ENCODE measurements at regions not wholly inside any gene's neighbourhood (a gene's known extent, or its start where the extent isn't known, plus 50 kb on each side); places are given as distances from the start of the nearest gene placed in this dataset.
"Not testable (repeated sequence)": the region's sequence is repeated elsewhere in the genome, so short reads cannot be mapped to it uniquely, and the experiment has no call there.

DNA sequence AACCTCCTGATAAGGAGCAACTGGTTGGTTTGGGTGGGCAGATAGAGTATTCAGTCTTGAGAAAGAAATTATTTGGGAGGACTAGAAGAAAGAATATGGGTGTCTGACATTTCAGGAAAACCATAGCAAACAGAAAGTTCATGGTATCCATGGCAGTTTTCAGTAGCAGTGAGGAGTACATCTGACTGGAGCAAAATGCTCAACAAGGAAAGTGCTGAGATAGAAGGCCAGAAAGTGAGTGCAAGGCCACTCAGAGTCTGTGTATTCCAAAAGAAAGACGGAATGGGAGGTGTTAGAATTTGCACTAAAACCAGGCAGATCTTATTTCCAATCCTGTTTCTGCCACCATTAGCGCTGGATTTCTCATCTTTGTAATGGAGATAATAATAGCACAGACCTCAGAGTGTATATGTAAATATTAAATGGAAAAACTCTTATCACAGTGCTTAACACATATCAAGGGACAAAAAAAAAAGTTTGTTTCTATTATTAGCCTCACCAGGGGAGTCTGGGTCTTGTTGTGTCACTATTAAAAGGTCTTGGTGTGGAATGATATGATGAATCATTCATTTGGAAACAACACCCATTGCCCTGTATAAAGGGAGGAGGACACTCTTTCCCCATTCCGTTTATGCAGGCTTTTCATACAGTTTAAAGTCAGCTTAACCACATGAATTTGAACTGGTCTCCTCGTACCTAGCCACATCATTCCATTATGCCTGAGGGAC lies 349.8 kb downstream of the IPO8 start:
- DNase-seq (ENCODE audit: low read depth), result no peak

- DNase-seq (ENCODE audit: low read depth), result no peak
Measured at GRCh38 chr12:30330565-30330964, 365.1 kb downstream of the IPO8 start.

- DNase-seq (ENCODE audit: low read depth), result peak; percentile 20
Measured at GRCh38 chr12:30329281-30329680, 366.4 kb downstream of the IPO8 start.

- DNase-seq (ENCODE audit: low read depth), result peak; percentile 3
Measured at GRCh38 chr12:30323008-30323407, 372.7 kb downstream of the IPO8 start.

GRCh38 chr12:30320561-30320960 lies 375.1 kb downstream of the IPO8 start:
- DNase-seq (ENCODE audit: low read depth), result no peak

DNA sequence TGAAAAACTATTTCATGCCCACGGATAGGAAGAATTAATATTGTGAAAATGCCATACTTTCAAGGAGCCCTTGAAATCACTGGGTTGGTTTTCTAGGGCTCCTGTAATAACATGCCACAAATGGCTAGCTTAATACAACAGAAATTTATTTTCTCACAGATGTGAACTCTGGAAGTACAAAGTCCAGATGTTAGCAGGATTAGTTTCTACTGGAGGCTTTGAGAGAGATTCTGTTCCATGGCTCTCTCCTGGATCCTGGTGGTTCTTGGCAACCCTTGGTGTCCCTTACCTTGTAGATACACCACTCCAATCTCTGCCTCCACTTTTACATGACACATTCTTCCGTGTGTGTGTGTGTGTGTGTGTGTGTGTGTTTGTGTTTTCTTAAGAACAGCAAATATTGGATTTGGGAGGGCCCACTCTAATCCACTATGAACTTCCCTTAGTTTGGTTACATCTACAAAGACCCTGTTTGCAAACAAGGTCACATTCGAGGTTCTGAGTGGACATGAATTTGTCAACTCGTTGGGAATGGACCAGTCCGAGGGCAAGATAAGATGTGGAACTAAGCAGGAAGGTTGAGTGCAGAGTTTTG lies 381.1 kb downstream of the IPO8 start:
- no peak for DNase-seq (ENCODE audit: low read depth)

DNA sequence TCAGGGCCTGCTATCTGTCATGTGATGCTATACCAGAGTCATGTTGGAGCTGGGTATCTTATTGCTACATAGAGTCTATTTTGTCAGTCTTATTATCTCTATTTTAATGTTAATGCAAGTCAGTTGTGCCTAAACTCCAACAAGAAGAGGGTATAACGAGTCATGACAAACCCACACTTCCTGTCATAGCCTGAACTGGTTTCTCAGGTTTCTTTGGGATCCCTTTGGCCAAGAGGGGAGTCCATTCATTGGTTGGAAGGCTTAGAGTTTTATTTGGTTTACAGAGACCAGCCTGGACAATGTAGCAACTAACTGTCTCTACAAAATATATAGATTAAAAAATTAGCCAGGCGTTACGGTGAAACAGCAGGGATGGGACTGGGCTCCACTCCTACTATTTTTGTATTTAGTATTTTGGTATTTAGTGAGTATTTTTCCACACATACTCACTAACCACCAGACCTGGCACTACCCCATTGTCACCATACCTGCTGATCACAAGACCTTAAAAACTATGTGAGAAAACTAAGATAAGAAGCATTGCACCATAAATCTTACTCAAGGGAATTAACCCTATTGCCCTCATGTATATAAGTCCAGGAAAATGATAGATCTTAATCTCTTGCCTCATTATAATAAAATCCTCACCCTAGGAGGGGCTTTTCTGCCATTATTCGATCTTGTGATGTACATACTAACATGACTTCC lies 387.5 kb downstream of the IPO8 start:
- no peak for DNase-seq (ENCODE audit: low read depth)

GRCh38 chr12:30304528-30304927 lies 391.1 kb downstream of the IPO8 start:
- DNase-seq (ENCODE audit: low read depth), result no peak

DNA sequence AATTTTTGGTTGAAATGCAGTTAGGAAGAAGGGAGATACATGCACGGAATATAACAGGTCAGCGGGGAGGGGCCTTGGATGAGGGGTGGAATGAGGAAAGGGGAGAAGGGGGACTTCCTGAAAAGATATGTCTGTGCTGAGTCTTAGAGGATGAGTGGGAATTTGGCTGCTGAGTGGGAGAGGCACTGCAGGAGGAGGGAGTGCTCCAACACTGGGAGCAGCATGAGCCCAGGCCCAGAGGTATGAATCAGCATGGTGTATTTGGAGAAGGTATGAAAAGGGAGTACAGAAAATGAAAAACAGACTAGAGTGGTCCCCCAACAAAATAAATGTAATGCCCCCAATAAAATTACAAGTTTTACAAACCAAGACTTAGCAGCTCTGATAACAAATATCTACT lies 394.4 kb downstream of the IPO8 start:
- DNase-seq (ENCODE audit: low read depth), result no peak

- no peak for DNase-seq (ENCODE audit: low read depth)
Measured at GRCh38 chr12:30296486-30296885, 399.2 kb downstream of the IPO8 start.

DNA sequence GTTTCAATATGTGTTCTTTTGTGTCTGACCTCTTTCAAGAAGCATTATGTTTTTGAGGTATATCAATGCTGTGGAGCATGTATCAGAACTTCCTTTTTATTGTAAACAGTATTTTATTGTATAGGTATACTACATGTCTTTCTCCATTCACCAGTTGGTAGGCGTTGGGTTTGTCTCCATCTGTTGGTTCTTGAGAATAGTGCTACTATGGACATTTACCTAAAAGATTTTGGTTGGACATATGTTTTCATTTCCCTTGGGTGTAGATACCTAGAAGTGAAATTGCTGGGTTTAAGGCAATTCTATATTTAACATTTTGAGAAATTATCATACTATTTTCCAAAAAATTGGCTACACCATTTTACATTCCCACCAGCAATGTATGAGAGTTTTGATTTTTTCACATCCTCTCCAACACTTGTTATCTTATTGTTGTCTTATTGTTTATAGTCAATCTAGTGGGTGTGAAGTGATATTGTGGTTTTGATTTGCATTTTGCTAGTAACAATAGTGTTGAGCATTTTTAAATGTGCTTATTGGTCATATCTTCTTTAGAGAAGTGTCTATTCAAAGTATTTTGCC lies 409.2 kb downstream of the IPO8 start:
- DNase-seq (ENCODE audit: low read depth), result peak; percentile 23

GRCh38 chr12:30278401-30278800 lies 417.3 kb downstream of the IPO8 start:
- no peak for DNase-seq (ENCODE audit: low read depth)

DNA sequence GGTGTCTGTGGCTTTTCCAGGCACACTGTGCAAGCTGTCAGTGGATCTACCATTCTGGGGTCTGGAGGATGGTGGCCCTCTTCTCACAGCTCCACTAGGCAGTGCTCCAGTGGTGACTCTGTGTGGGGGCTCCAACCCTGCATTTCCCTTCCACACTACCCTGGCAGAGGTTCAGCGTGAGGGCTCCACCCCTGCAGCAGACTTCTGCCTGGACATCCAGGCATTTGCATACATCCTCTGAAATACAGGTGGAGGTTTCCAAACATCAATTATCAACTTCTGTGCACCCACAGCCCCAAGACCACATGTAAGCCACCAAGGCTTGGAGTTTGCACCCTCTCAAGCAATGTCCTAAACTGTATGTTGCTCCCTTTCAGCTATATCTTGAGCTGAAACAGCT lies 423.2 kb downstream of the IPO8 start:
- not testable (repeated sequence) for DNase-seq (ENCODE audit: low read depth)

DNA sequence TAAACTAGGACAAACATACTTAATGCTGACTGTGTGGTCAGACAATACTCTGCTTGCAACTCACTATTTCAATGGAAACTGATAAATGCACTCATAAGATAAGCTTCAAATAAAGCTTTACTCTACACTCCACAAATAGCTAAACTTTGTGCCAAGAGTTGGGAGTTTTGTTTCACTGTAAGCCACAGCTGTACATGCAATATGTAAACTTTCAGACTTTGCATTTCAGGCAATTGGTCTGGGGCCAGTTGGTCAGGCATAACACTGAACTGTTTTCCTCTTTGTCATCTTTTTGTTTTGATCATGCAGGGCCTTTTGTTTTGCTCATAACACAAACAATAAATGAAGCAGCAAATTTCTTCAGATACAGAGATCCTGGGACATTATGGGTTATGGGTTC lies 426.2 kb downstream of the IPO8 start:
- no peak for DNase-seq (ENCODE audit: low read depth)

DNA sequence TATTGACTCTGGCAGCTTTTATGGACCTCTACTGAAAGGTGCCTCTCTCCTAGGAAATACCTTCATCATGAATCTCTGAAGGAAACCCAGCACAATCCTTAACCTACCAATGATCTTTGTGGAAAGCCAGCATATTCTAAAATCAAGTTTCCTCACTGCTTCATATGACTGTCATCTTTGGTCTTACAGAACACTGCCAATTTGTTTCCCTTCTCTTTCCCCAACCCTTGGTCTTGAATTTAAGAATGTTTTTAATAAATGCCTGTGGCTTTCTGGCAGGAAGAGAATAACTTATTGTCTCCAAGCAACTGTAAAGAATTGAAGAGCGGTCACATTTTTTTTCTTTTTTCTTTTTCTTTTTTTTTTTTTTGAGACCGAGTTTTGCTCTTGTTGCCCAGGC lies 427.6 kb downstream of the IPO8 start:
- DNase-seq (ENCODE audit: low read depth), result no peak

- no peak for DNase-seq (ENCODE audit: low read depth)
Measured at GRCh38 chr12:30263434-30263833, 432.2 kb downstream of the IPO8 start.

- no peak for DNase-seq (ENCODE audit: low read depth)
Measured at GRCh38 chr12:30257618-30258017, 438.1 kb downstream of the IPO8 start.

DNA sequence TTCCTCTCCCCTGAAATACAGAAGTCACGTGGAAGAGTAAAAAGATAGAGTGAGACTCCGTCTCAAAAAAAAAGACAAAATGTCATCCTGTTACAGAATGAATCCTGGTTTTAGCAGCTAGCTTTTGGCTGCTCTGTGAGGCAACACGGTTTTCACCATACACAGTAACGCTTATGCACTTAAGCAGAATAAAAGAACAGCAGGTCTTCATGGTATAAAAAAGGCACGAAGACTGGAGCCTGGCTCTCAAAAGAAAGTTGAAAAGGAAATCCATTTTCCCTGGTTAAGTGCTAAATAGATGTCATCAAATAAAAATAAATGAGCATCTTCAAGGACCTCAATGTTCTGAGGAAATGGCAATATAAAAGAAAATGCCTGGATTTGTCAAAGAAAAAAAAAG lies 444.1 kb downstream of the IPO8 start:
- DNase-seq (ENCODE audit: low read depth), result no peak

GRCh38 chr12:30243426-30243825 lies 452.2 kb downstream of the IPO8 start:
- DNase-seq (ENCODE audit: low read depth), result no peak

DNA sequence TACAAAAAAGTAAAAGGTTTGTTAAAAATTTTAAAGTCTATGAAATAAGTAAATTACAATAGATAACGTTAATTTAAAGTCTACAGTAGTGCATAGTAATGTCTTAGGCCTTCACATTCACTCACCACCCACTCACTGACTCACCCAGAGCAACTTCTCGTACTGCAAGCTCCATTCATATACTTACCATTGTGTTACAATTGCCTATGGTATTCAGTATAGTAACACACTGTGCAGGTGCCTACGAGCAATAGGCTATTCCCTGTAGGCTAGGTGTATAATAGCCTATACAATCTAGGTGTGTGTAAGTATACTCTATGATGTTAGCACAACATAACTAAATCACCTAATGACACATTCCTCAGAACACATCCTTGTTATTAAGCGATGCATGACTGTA lies 435.3 kb upstream of the TMTC1 start:
- DNase-seq (ENCODE audit: low read depth), result no peak

DNA sequence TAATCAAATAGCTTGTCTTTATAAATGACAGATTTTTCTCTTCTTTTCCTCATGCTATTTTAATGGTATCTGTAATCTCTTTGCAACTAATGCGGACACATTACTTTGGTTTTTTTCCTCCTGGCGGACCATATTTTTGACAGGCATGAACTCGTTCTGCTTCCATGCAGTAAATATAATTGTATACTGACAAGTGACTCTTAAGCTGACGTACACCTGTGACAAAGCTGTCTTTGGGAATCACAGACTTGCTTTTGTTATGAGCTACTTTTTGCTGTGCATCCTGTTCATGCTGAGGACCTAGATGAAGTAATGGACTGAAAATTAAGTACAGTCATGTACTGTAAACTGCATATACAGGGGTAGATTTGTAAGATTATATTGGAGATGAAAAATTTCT lies 434.3 kb upstream of the TMTC1 start:
- no peak for DNase-seq (ENCODE audit: low read depth)

DNA sequence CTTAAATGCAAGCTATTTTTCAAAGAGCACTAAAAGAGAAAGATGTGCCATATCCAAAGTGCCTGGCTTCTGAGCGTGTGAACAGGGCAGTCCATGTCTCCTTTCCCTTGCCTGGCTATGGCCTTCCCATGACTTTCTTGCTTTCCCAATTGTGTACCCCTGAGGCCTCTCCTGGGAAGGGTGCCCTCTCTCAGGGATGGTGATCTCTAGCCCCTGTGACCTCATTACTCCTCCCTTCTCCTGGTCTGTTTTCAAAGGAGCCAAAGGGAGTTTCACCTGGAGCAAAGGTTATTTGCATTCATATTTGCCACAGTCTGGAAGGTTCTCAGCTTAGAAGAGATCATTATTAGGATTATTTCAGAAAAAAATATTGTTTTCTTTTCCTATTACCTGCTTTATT lies 429.4 kb upstream of the TMTC1 start:
- DNase-seq (ENCODE audit: low read depth), result no peak

- DNase-seq (ENCODE audit: low read depth), result no peak
Measured at GRCh38 chr12:30211743-30212142, 428.0 kb upstream of the TMTC1 start.
